AG08396 (cell line): ENCODE measurements at regions not wholly inside any gene's neighbourhood (a gene's known extent, or its start where the extent isn't known, plus 50 kb on each side); places are given as distances from the start of the nearest gene placed in this dataset.
"Not testable (repeated sequence)": the region's sequence is repeated elsewhere in the genome, so short reads cannot be mapped to it uniquely, and the experiment has no call there.

Source experiments
- DNase-seq: peaks from one replicate; pipeline ENCODE4 v3.0.0; 2012; ENCODE audit warnings: low spot score, mixed read lengths

DNA sequence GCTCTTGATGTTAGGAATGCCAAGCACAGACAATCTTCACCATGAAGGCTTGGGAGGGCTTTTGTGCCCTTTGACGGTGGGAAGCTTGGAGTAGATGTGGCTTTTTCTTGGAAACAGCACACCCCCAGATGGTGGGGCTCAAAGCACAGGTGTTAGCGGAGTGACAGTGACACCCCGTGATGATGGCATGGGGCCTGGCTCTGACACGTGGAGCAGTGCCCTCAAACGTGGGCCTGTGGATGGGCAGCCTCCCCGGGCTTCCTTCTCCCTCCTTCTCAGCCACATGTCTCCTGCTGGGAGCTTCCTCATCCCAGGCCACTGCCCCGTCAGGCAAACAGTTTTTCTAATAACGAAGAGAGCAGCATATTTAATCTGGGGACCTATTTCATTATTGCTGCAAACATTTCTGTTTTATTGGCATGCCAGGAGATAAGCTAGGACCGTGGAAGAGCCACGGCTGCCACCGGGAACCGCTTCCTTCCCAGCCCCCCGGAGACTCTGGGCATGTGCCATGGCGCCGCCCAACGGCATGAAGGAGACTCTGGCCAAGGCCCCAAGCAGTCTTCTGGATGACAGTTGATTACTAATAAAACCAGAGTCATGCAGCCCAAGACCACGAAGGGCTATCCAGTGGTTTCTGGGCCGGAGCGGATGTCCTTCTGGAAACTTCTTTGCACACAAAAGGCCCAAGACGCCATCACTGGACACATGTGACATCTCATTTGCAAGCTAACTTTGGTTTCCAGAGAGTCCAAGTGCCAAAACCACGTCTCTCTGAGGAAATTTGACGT lies 280.3 kb upstream of the FOXF1 start:
- no peak for DNase-seq

DNA sequence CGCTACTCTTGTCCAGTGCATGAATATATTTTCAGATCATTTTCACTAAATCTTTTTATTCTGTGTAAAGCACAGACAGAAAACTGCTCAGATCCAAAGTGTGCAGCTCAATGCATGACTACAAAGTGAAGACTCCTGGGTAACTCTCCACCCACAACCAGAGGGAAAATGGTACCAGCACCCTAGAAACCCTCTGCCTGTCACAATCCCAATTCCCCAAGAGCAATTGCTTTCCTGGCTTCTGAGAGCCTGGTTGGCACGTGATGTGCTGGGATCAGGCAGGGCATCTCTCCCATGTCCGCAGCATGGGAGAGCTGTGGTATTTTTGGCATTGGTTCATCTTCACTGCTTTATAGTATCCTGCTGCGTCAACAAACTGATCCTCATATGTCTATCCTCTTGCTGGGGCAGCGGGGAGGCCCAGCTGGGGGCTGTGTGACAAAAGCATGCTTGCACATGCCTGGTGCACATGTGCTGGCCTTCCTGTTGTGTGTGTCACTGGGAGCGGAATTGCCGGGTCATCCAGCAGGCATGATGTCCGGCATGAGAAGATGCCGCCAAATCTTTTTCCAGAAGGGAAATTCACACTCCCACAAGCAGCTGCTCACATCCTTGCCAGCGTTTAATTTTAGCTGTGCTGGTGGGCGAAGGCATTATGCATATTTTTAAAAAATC lies 278.9 kb upstream of the FOXF1 start:
- DNase-seq, result no peak

DNA sequence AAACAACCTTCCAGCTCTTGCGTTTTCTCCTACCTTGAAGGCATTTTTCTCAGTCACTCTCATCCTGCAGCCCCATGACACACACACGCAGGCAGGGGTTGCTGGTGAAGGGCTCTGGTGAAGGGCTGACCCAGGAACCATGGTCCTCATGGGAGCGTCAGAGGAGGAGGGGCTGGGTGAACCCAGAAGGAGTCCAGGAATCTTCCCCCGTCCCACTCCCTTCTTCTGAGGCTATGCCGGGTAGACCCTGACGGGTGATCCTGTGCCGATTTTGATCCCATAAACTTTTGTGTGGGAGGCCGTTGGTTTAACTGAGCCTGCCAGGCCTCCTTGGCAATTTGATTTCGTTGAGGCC lies 278.4 kb upstream of the FOXF1 start:
- no peak for DNase-seq

DNA sequence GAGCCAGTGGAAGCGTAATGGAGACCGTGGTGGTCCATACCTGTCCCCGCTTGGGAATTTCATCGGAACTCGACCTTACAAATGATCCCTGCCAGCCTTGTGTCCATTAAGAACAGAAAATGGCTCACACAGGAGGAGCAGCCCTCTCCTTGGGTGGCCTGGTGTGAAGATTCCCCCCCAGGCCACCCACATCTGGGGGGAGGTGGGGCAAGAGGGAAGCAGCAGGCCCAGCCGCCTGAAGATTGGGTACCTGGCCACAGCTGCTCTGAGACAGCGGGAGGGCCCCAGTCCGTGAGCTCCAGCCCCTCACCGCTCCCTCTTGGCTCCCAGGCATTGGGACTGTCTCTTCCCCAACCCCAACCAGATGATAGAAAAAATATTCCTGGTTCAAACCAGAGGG lies 277.8 kb upstream of the FOXF1 start:
- DNase-seq, result no peak

DNA sequence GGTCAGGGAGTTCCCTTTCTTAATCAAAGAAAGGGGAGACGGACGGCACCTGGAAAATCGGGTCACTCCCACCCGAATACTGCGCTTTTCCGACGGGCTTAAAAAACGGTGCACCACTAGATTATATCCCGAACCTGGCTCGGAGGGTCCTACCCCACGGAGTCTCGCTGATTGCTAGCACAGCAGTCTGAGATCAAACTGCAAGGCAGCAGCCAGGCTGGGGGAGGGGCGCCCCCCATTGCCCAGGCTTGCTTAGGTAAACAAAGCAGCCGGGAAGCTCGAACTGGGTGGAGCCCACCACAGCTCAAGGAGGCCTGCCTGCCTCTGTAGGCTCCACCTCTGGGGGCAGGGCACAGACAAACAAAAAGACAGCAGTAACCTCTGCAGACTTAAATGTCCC lies 276.8 kb upstream of the FOXF1 start:
- not testable (repeated sequence) for DNase-seq

DNA sequence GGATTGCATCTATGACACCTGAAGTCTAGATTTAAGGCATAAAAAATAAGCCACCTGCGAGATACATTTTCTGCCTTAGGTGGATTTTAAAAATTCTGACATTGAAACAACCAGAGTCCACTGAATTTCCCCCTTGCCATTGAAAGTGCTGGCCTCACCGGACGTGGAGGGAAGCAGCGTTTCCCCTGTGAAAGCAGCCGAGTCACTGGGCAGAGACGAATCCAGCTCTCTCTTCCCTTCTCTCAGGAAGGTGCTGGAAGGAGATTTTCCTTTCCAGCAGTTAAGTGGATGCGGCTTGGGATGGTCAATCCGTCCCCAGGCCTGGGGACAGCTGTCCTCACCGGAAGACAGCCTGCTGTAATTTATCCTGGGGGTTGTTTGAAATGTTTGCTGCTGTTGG lies 270.9 kb upstream of the FOXF1 start:
- DNase-seq, result no peak

DNA sequence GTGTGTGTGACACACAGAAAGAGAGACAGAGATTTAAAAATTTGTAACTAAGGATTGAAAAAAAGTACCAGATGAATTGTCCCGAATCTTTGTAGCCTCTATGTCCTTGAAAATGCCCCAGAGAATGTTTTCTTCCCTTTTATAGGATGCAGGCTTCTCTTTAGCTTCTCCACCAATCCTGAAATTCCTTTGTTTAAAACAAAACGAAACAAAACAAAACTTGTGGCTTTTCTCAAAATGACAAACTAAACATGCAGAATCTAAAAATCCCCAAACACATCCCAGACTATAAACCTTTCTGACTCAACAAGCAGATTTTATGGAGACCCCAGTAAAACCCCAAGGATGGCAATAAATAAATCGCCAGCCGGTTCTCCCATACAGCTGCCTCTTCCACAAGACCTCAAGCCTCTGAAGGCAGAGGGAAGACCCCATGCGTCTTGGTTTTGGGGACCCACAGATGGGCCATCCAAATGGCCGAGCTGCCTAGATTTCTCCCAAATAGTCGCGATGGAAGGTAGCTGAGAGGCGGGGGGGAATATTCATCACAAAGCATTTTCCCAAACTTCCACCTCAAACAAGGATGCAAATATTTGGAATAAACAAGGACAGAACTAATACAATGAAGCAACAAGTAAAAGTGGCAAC lies 269.5 kb upstream of the FOXF1 start:
- DNase-seq, result no peak

DNA sequence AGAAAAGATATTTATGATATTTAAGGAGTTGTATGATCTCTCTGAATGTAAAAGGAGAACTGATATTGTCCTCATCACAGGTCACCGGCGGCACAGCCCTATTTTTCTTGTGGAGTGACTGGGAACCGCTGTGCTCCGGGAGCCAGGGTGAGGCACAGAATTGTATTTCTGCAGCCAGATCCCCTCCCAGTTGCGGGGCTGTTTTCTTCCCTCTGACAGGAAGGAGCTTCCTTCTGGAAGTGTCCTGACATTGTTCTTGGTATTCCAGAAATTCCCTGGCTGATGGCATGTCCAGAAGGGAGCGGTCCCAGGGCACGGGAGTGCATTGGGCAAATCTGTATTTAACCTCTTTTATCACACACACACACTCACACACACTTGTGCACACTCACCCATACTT lies 268.6 kb upstream of the FOXF1 start:
- DNase-seq, result no peak

DNA sequence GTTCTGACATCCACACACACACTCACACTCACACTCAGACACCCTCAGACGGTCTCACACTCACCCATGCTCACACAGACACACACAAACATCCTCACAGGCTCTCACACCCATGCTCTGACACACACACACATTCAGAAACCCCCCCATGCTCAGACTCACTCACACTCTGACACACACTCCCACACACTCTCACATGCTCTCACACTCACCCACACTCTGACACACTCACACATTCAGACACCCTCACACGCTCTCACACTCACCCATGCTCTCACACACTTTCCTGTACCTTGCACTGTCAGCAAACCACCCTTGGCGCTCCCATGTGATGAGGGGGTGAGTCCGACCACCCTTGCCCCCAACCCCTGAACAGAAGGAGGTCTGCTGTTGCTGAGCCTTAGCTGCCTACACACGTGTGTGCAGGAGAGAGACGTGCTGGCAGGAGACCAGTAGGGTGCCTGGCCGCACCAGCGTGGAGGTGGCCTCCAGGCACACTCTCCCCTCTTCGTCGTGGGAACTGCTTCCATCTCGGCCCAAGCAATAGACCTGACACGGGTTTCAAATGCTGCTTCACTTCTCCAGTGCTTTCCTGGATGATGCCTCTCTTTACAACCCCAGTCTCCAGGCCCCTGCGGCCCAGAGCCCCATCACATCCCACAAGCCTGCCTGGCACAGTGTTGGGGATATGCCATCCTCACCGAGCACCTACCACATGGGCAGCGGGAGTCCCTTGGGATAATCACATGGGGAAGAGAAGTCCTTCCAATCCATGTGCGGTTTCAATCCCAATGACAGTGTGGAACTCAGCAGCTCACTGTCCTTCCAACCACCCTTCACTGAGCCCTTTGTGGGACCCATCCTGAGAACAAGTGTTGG lies 267.8 kb upstream of the FOXF1 start:
- no peak for DNase-seq

DNA sequence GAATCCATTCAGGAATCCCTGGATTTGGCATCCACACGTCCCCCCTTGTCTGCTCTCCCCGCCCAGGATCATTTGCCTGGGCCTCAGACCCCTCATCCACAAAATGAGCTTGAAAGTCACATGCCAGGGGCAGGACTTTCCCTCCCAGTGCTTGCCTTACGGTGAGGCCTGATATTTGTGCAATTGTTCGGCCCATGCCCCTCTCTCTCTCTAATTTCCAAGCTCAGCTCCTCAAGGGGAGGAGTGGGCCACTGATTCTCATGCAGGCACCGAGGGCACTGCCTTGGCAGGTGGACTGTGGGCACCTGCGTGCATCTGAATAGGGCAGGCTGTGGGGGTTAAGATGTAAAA lies 267.2 kb upstream of the FOXF1 start:
- DNase-seq, result no peak

DNA sequence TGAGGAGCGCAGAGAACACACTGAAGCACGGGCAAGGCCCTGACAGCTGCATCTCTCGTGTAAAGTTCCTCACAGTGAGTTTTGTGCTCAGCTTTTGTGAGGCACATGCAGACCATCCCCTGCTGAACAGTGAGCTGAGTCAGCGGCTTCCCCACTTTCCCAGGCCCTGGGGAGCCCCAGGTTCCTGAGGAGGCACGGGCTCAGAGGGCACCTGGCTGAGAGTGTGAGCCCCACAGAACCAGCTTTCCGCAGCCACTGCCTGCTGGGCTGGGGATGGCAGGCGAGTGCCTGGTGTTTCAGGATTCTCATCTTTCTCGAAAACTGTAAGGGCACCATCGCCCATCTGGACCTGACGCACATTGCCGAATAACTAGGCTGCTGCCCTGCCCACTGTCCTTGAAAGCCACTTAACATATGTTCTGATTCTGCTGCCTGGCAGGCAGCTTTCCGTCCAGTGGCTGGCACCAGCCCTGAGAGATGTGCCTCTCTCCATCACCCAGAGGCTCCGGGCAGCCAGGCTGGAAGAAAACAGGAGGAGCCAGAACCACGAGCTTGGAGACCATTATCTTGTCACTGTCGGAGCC lies 266.7 kb upstream of the FOXF1 start:
- DNase-seq, result no peak

DNA sequence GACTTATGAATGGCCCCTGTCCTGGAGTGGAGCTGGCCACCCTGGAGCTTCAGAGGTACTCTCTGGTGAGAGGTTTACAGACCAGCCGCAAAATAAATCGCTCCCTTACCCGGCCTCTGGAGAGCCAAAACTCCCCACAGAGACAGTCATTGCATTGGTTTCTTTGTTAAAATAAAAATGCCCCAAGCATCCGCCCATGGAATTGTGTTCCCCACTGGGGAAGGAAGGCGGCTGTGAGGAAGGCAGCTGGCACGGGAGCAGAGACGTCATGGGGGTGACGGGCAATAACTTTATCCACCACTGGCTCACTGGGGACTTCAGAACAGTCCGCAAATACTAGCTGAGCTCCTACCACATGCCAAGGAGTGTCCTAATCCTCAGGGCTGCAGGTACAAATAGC lies 266.2 kb upstream of the FOXF1 start:
- DNase-seq, result no peak

DNA sequence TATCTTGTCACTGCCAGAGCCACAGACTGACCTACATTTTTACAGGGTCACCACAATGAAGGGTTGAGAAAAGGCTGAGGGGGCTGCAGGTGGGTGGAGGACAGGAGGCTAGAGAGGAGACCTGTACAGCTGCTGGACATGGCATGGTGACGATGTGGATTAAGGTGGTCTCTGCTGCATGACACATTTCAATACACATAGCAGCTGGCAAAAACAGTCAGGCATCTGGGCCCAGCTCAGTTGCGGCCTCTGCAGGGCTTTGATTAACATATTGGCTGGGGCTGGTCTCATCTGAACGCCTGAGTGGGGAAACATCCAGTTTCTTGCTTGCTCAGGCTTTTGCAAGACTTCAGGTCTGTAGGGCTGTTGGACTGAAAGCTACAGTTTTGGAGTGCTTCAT lies 265.4 kb upstream of the FOXF1 start:
- DNase-seq, result no peak

DNA sequence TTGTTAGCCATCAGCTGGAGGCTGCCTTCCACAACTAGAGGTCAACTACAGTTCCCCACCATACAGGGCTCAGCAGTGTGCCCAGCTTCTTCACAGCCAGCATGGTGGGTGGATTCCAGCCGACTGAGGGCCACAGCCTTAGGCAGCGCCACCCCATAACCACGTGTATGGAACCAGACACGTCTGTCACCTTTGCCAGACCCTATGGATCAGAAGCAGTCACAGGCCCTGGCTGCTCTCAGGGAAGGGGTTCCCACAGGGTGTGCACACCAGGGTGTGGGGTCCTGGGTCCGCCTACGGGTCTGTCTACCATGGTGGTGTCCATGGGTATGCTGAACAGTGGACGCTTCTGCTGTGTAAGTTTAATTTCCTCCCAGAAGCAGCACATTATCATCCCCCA lies 265.0 kb upstream of the FOXF1 start:
- no peak for DNase-seq

DNA sequence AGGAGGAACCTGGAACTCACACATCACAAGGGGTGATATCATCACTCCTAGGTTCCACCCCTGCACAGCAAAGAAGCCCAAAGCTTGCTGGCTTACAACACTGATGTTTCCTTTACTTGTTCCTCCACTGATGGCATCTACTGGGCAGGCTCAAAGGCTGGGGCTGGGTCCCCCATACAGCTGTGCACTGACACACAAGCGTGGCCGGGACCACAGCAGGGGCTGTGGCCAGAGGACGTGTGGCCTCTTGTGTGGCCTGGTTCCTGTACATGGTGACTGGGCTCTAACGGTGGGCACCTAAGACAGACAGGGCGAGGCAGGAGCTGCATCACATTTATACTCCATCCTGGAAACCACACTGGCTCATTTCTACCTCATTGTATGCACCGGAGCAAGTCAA lies 264.4 kb upstream of the FOXF1 start:
- no peak for DNase-seq

DNA sequence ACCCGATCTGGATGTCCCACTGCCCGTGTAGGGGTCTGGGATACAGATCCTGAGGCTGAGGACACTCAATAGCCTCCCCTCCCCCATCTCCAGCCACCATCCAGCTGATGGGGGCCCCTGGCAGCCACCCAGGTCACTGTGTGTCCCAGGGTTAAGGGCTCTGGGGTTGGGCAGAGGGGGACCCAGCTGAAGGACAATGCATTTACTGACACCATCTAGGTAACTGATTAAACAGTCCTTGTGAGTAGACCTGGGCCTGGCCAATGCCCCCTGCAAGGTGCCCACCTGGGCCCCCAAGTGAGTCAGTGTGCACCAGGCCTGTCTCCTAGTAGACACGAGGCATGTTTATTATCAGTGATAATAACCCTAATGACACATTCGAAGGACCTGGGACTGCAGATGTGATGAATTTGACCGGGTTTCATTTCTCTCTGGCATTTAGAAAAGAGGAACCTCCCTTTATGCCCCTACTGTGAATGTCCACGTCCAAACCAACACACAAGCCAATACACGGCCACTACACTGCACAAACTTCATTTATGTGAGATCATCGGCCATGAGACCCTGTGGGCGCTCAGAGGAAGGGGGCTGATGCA lies 261.9 kb upstream of the FOXF1 start:
- DNase-seq, result no peak

DNA sequence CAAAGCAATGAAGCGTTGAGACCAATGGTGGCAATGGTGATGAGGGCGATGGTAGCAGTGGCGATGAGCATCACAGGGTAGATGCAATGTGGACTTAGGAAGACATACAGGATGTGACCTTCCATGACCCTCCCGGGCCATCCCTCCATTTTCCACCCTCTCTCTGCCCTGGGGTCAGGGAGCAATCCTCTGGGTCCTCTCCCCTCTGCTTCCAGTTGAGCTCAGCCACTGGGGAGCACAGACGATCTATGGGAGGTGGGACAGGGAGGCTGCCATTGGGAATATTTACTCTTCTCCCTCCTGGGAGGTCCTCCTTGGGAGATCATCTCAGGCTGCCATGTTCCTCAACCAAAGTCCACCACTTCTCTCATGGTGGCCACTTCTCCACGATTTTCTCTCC lies 260.7 kb upstream of the FOXF1 start:
- no peak for DNase-seq

DNA sequence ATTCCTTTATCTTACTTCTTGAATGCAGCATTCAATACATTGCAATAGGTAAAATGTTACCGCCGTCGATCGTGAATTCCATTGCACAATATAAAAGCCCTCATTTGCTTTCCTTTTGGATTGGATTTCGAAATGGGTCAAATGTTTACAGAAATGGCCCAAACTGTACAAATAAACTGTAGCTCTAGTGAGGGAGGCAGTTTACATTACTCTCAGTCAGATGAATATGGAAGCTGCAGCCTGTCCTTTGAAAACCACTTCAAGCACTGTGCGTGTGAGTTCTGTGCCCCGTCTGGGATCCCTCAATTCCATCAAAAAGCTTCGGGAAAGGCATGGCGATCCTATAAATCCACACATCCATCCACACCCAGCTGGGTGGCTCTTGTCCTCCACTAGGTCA lies 258.6 kb upstream of the FOXF1 start:
- peak; percentile 31 for DNase-seq

DNA sequence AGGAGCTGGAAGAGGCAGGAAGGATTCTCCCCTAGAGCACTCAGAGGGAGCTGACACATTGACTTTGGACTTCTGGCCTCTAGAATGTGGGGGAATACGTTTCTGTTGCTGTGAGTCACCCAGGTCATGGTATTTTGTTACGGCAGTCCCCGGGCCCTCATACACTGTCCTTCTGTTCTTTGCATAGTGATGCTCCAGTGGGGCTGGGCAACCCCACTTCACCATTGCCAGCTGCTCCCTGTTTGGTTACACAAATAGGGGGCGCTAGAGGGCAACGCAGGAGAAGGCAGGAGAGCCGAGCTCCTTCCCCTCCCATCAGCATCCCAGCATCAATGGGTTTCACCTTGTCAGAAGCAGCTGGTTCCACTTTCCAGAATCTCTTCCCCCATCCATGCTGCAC lies 257.7 kb upstream of the FOXF1 start:
- peak; percentile 22 for DNase-seq

DNA sequence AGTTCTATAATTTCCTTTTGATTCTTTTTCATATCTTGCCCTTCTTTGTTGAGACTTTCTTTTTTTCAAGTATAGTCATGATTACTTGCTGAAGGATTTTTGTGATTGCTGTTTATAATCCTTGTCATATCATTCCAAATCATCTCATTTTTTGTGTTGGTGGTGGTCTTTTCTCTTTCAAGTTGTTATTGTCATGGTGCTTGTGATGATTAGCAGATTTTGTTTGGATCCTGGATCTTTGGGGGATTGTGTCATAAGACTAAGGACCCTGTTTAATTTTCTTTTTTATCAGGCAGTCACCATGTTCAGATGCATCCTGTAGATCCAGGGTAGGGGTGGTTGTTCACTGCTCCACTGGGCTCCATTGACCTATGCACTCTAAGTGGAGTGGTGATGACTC lies 254.4 kb upstream of the FOXF1 start:
- no peak for DNase-seq

DNA sequence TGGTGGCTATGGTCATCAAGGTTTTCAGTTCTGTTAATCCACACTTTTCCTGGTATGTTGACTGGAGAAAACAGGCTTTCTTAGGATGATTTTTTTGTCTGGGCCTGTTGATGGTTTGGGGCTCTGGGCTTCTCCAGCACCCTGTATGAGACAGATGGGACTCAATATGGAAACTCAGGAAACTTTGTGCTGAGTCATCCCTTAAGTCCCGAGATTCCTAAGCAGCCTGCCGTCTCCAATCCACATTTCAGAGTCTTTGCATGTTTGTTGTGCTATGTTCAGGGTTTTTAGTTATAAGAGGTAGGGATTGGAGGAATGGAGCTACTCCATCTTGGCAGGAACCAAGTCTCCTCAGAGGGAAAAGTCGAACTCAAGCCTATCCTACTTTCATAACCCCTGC lies 253.3 kb upstream of the FOXF1 start:
- DNase-seq, result no peak

DNA sequence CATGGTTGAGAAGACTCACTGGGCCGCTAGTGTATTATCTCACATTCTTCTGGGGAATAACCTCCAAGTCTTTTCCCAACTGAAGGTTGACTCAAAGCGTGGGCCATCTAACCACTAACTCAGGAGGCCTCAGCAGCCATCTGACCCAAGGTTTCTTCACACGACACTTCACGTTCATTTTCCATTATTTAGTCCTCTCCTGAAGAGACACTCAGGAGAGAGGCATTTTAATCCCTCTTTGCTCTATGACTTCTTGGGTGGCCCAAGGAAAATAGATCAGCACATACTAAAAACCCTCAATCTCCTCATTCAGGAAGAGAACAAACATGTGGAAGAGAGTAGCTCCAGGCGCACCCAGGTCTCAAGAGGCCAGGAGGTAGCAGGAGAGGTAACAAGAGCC lies 252.8 kb upstream of the FOXF1 start:
- DNase-seq, result no peak
